H9 (cell line): ENCODE measurements at regions not wholly inside any gene's neighbourhood (a gene's known extent, or its start where the extent isn't known, plus 50 kb on each side); places are given as distances from the start of the nearest gene placed in this dataset.

ENCODE experiments used
- DNase-seq: peaks from one replicate; pipeline ENCODE4 v3.0.0-alpha.2; 2017
- H2AFZ ChIP-seq: one replicate; pipeline ENCODE4 v1.6.1; 2013; ENCODE audit warnings: mild to moderate bottlenecking, low read length, control low read depth, moderate library complexity
- H2AK5ac ChIP-seq: 2 replicates; pipeline ENCODE4 v1.6.1; 2013; ENCODE audit warnings: low read length, control low read depth, mixed read lengths; ENCODE audit not compliant: insufficient read length
- H2BK120ac ChIP-seq: one replicate; pipeline ENCODE4 v1.6.1; 2013; ENCODE audit warnings: low read depth, mild to moderate bottlenecking, low read length, control low read depth, inconsistent platforms; ENCODE audit not compliant: poor library complexity, severe bottlenecking
- H2BK12ac ChIP-seq: 2 replicates; pipeline ENCODE4 v1.6.1; 2013; ENCODE audit warnings: low read length, control low read depth, mixed read lengths, low read depth; ENCODE audit not compliant: insufficient read length
- H2BK15ac ChIP-seq: 2 replicates; pipeline ENCODE4 v1.6.1; 2013; ENCODE audit warnings: low read depth, low read length, control low read depth
- H2BK20ac ChIP-seq: one replicate; pipeline ENCODE4 v1.6.1; 2013; ENCODE audit warnings: low read depth, mild to moderate bottlenecking, low read length, control low read depth, inconsistent platforms; ENCODE audit not compliant: poor library complexity, severe bottlenecking
- H2BK5ac ChIP-seq: 2 replicates; pipeline ENCODE4 v1.6.1; 2013; ENCODE audit warnings: low read length, control low read depth, mixed read lengths; ENCODE audit not compliant: insufficient read length
- H3K14ac ChIP-seq: 2 replicates; pipeline ENCODE4 v1.6.1; 2013; ENCODE audit warnings: low read length, control low read depth; ENCODE audit not compliant: insufficient read depth
- H3K18ac ChIP-seq: 2 replicates; pipeline ENCODE4 v1.6.1; 2013; ENCODE audit warnings: low read depth, mild to moderate bottlenecking, mixed read lengths, low read length, control low read depth; ENCODE audit not compliant: insufficient read length
- H3K23ac ChIP-seq: 2 replicates; pipeline ENCODE4 v1.6.1; 2013; ENCODE audit warnings: low read length, control low read depth, mixed read lengths, low read depth; ENCODE audit not compliant: insufficient read length
- H3K23me2 ChIP-seq: 2 replicates; pipeline ENCODE4 v1.6.1; 2013; ENCODE audit warnings: low read depth, mild to moderate bottlenecking, mixed read lengths, low read length, control low read depth; ENCODE audit not compliant: insufficient read length, poor library complexity, severe bottlenecking
- H3K27ac ChIP-seq: 2 replicates; pipeline ENCODE4 v1.5.1; 2013; ENCODE audit warnings: low read length, control low read depth, mixed read lengths, low read depth; ENCODE audit not compliant: insufficient read length
- H3K27me3 ChIP-seq: 2 replicates; pipeline ENCODE4 v1.6.1; 2013; ENCODE audit warnings: low read length, control low read depth, inconsistent platforms; ENCODE audit not compliant: insufficient read depth
- H3K4ac ChIP-seq: 2 replicates; pipeline ENCODE4 v1.6.1; 2013; ENCODE audit warnings: low read depth, mild to moderate bottlenecking, control low read depth, inconsistent platforms, low read length, moderate library complexity
- H3K4me1 ChIP-seq: 2 replicates; pipeline ENCODE4 v1.6.1; 2013; ENCODE audit warnings: low read length, control low read depth, inconsistent platforms; ENCODE audit not compliant: insufficient read depth
- H3K4me2 ChIP-seq: 2 replicates; pipeline ENCODE4 v1.6.1; 2013; ENCODE audit warnings: low read length, control low read depth, mixed read lengths; ENCODE audit not compliant: insufficient read length, insufficient read depth
- H3K56ac ChIP-seq: 2 replicates; pipeline ENCODE4 v1.6.1; 2013; ENCODE audit warnings: low read depth, mild to moderate bottlenecking, mixed read lengths, low read length, control low read depth; ENCODE audit not compliant: insufficient read length
- H3K79me1 ChIP-seq: 2 replicates; pipeline ENCODE4 v1.6.1; 2013; ENCODE audit warnings: low read depth, mild to moderate bottlenecking, moderate library complexity, low read length, control low read depth, inconsistent platforms; ENCODE audit not compliant: insufficient read depth, poor library complexity, severe bottlenecking
- H3K79me2 ChIP-seq: 2 replicates; pipeline ENCODE4 v1.6.1; 2013; ENCODE audit warnings: low read length, control low read depth, inconsistent platforms; ENCODE audit not compliant: insufficient read depth
- H3K9ac ChIP-seq: 2 replicates; pipeline ENCODE4 v1.6.1; 2013; ENCODE audit warnings: low read length, control low read depth, mixed read lengths; ENCODE audit not compliant: insufficient read length; ENCODE audit errors: extremely low read depth
- H3K9me3 ChIP-seq: one replicate; pipeline ENCODE4 v1.6.1; 2013; ENCODE audit warnings: low read depth, low read length, inconsistent platforms; ENCODE audit not compliant: control insufficient read depth
- H3T11ph ChIP-seq: one replicate; pipeline ENCODE4 v1.6.1; 2013; ENCODE audit warnings: mild to moderate bottlenecking, low read length, control low read depth, inconsistent platforms
- H4K20me1 ChIP-seq: one replicate; pipeline ENCODE4 v1.6.1; 2013; ENCODE audit not compliant: control insufficient read depth, insufficient read length, insufficient read depth
- H4K5ac ChIP-seq: 2 replicates; pipeline ENCODE4 v1.6.1; 2013; ENCODE audit warnings: low read depth, mild to moderate bottlenecking, mixed read lengths, low read length, control low read depth; ENCODE audit not compliant: insufficient read length
- H4K8ac ChIP-seq: replicated peaks from 2 replicates; pipeline ENCODE4 v1.6.1; 2013; ENCODE audit warnings: low read length, control low read depth, mixed read lengths, low read depth; ENCODE audit not compliant: insufficient read length
- H4K91ac ChIP-seq: 2 replicates; pipeline ENCODE4 v1.6.1; 2013; ENCODE audit warnings: low read depth, mild to moderate bottlenecking, moderate library complexity, mixed read lengths, low read length, control low read depth; ENCODE audit not compliant: insufficient read length
- H3K27ac Mint-ChIP-seq, 3 experiments: 2 replicates in 2 of 3; 3 replicates in 1 of 3; pipeline ENCODE4 v1.8.0; 2020 to 2021; ENCODE audit warnings: mixed read lengths in 3 of 3, mild to moderate bottlenecking in 1 of 3, moderate library complexity in 1 of 3
- H3K27me3 Mint-ChIP-seq: 2 replicates; pipeline ENCODE4 v1.8.0; 2021; ENCODE audit warnings: low read depth, mild to moderate bottlenecking, moderate library complexity, mixed read lengths
- H3K36me3 Mint-ChIP-seq, 3 experiments: 2 replicates in 2 of 3; 3 replicates in 1 of 3; pipeline ENCODE4 v1.8.0; 2020 to 2021; ENCODE audit warnings: low read depth in 3 of 3, mixed read lengths in 3 of 3; ENCODE audit not compliant: insufficient read depth in 1 of 3
- H3K4me1 Mint-ChIP-seq, 2 experiments: 2 replicates each; pipeline ENCODE4 v1.8.0; 2020; ENCODE audit warnings: mixed read lengths in 2 of 2
- H3K4me3 Mint-ChIP-seq, 2 experiments: 2 replicates in 1 of 2; 3 replicates in 1 of 2; pipeline ENCODE4 v1.8.0; 2020 to 2021; ENCODE audit warnings: mild to moderate bottlenecking in 2 of 2, mixed read lengths in 2 of 2, moderate library complexity in 1 of 2
- H3K9me3 Mint-ChIP-seq, 2 experiments: 2 replicates in 1 of 2; 3 replicates in 1 of 2; pipeline ENCODE4 v1.8.0; 2020; ENCODE audit warnings: mild to moderate bottlenecking in 2 of 2, mixed read lengths in 2 of 2, moderate library complexity in 1 of 2
- WGBS: extraction: QIAGEN DNeasy Blood & Tissue Kit; methylation state at CpG from one replicate; pipeline ENCODE4 v1.1.7; 2013; ENCODE audit warnings: missing lambda C conversion rate, low lambda C conversion rate, mixed read lengths; ENCODE audit not compliant: insufficient read length; ENCODE audit errors: extremely low coverage; 5-methylcytosine and 5-hydroxymethylcytosine counted together
- TF ChIP-seq, protein P1 (sequence below): fragments of 200-600 bp; sonication (generic); conservative IDR thresholded peaks from 3 replicates; pipeline ENCODE4 v1.8.0; 2021; ENCODE audit warnings: antibody characterized with exemption, mild to moderate bottlenecking

DNA sequence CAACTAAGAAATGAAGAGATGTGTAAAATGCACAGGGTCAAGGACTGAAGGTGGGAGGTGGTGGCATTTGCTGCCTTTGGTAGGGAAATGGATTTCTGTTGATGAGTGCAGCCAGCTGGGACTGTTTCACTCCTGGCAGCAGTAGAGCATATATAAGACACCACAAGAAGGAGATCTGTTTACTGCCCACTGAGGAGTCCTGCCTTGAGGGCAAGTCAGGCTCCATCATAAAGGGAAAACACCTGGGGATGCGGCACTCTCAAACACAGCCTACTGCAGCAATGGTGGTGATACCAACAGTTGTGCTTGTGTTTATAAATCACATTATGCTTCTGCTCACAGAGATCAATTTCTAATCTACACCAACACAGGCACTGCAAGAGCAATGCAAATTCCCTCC is 222.1 kb downstream of the TACR3 start:
- Histone ChIP-seq H2BK12ac (no peak overlapping the region), H2AK5ac (no peak overlapping the region), H3K18ac (no peak overlapping the region), H3K4ac (no peak overlapping the region), H3K4me1 (no peaks in the 10 kb centered on the region), H3K79me2 (no peaks in the 10 kb centered on the region), H4K20me1 (no peaks in the 10 kb centered on the region), H3K23ac (no peak overlapping the region), H4K8ac (no peak overlapping the region), H3K56ac (no peak overlapping the region), H3K27ac (no peak overlapping the region), H3K9me3 (no peaks in the 10 kb centered on the region), H4K5ac (no peak overlapping the region), H3K27me3 (no peaks in the 10 kb centered on the region), H2BK20ac (no peak overlapping the region), H4K91ac (no peak overlapping the region), H3K4me2 (no peak overlapping the region), H3K23me2 (no peaks in the 10 kb centered on the region), H3K14ac (no peak overlapping the region), H2BK5ac (no peak overlapping the region), H2AFZ (no peak overlapping the region), H3K79me1 (no peaks in the 10 kb centered on the region), H2BK15ac (no peak overlapping the region), H3K9ac (no peak overlapping the region), H2BK120ac (no peak overlapping the region), H3T11ph (no peak overlapping the region)
- Mint-ChIP-seq H3K4me1 (peaks cover 0 to 3% of the 10 kb centered on the region in 2 experiments; a peak in 1 of 4 replicates), H3K27ac (no peak overlapping the region), H3K36me3 (peaks cover 0 to 5% (median 2%) of the 10 kb centered on the region in 3 experiments; a peak in 3 of 7 replicates), H3K27me3 (no peaks in the 10 kb centered on the region), H3K4me3 (no peak overlapping the region), H3K9me3 (peaks cover 0 to 4% of the 10 kb centered on the region in 2 experiments; a peak in 2 of 5 replicates)
- TF ChIP-seq, protein P1, sequence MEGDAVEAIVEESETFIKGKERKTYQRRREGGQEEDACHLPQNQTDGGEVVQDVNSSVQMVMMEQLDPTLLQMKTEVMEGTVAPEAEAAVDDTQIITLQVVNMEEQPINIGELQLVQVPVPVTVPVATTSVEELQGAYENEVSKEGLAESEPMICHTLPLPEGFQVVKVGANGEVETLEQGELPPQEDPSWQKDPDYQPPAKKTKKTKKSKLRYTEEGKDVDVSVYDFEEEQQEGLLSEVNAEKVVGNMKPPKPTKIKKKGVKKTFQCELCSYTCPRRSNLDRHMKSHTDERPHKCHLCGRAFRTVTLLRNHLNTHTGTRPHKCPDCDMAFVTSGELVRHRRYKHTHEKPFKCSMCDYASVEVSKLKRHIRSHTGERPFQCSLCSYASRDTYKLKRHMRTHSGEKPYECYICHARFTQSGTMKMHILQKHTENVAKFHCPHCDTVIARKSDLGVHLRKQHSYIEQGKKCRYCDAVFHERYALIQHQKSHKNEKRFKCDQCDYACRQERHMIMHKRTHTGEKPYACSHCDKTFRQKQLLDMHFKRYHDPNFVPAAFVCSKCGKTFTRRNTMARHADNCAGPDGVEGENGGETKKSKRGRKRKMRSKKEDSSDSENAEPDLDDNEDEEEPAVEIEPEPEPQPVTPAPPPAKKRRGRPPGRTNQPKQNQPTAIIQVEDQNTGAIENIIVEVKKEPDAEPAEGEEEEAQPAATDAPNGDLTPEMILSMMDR: no peak
- WGBS: no CpG with 5 or more reads among the region's 1 CpG
- DNase-seq: no peak
